Activated naive CD4-positive, alpha-beta T cell (primary cell): ENCODE measurements at regions not wholly inside any gene's neighbourhood (a gene's known extent, or its start where the extent isn't known, plus 50 kb on each side); places are given as distances from the start of the nearest gene placed in this dataset.
"Not testable (repeated sequence)": the region's sequence is repeated elsewhere in the genome, so short reads cannot be mapped to it uniquely, and the experiment has no call there.

Source experiments
- DNase-seq, 4 experiments: peaks; one replicate each; lab custom pipeline; 2025; lab: John Stamatoyannopoulos, UW

- no peak for DNase-seq
Measured at GRCh38 chr1:220942278-220942677, 63.0 kb downstream of the HLX start.

GRCh38 chr1:220942914-220943313 is 63.7 kb downstream of the HLX start:
- DNase-seq, result not testable (repeated sequence)

- DNase-seq, result no peak
Measured at GRCh38 chr1:220943319-220943996, 64.2 kb downstream of the HLX start.

GRCh38 chr1:220950576-220950975 is 71.3 kb downstream of the HLX start:
- DNase-seq, result no peak

- DNase-seq, result no peak
Measured at GRCh38 chr1:220952961-220953643, 73.9 kb downstream of the HLX start.

- no peak for DNase-seq
Measured at GRCh38 chr1:220954321-220955075, 75.3 kb downstream of the HLX start.

GRCh38 chr1:220955116-220955515 is 75.9 kb downstream of the HLX start:
- DNase-seq, result no peak

GRCh38 chr1:220956501-220957232 is 77.4 kb downstream of the HLX start:
- DNase-seq, result no peak

GRCh38 chr1:220957233-220957605 is 78.0 kb downstream of the HLX start:
- DNase-seq, result no peak

GRCh38 chr1:220958234-220958633 is 79.0 kb downstream of the HLX start:
- no peak for DNase-seq

- no peak for DNase-seq
Measured at GRCh38 chr1:220962031-220962751, 82.9 kb downstream of the HLX start.

- DNase-seq, result no peak
Measured at GRCh38 chr1:220966041-220966440, 86.8 kb downstream of the HLX start.

GRCh38 chr1:220966473-220966872 is 87.2 kb downstream of the HLX start:
- no peak for DNase-seq

GRCh38 chr1:220966881-220967611 is 87.8 kb downstream of the HLX start:
- no peak for DNase-seq

- DNase-seq, result no peak
Measured at GRCh38 chr1:220967911-220968310, 88.7 kb downstream of the HLX start.

GRCh38 chr1:220969281-220969680 is 90.0 kb downstream of the HLX start:
- DNase-seq, result not testable (repeated sequence)

GRCh38 chr1:220970311-220970710 is 91.1 kb downstream of the HLX start:
- DNase-seq, result no peak

GRCh38 chr1:220971221-220971620 is 92.0 kb downstream of the HLX start:
- no peak for DNase-seq

GRCh38 chr1:220974431-220974830 is 95.2 kb downstream of the HLX start:
- DNase-seq, result no peak

GRCh38 chr1:220976390-220976789 is 97.1 kb downstream of the HLX start:
- DNase-seq, result no peak

- no peak for DNase-seq
Measured at GRCh38 chr1:220979371-220979770, 100.1 kb downstream of the HLX start.
